Left renal pelvis (tissue), 4 donors: ENCODE measurements at regions not wholly inside any gene's neighbourhood (a gene's known extent, or its start where the extent isn't known, plus 50 kb on each side); places are given as distances from the start of the nearest gene placed in this dataset.
"Not testable (repeated sequence)": the region's sequence is repeated elsewhere in the genome, so short reads cannot be mapped to it uniquely, and the experiment has no call there.

ENCODE experiments used
- DNase-seq, 4 donors: peaks; one replicate each; pipeline ENCODE4 v3.0.0-alpha.2; 2013; ENCODE audit warnings: low read depth in 4 of 4, low spot score in 3 of 4

DNA sequence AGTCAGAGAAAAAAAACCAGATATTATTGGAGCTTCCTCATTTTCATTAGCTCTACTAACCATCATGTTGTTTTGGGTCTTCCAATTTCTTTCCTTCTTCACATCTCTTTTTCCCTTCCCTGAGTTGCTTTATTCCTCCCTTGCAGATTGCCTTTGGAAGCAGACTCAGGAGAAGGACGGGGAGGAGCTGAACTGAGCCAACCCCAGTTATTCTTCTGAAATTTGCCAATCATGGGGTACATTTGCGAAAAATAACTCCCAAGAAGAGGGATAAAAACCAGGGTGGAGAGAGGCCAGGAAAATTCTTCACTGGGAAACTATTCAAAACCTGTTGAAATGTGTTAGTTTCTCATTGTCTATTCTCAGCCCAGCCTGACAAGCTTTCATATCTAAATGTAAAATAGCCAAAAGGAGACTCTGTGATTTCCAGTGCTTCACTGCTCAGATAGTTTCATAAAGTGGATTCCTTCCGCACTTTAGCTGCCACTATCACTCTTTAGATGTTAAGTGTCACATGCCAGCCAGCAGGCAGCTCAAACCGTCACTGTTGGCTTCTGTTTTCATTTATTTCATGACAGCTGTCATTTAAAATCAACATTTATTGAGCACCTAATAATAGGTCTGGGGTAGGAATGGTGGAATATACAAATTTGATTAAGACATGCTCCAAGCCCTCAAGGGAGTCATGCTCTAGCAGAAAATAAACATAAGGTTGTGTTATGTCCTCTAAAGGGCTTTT is 204.5 kb downstream of the SREK1 start:
- DNase-seq = no peak

DNA sequence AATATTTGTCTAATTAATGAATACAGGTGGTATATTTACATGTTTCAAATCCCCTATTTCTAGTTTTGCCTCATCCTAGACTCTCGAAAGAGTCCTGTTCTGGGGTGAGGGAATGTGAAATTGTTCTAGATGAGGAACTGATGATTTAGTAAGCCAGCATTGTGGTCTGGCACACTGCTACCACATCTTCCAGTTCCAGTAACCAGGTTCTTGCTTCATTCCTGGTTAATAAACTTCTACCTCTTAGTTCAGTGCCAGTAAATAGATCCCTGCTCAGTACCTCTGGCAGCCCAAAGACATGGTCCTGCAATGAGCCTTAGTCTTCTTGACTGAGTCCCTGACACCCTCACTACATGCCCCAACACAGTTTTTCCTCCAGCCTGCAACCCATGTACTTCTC is 207.7 kb downstream of the SREK1 start:
- no peak for DNase-seq

DNA sequence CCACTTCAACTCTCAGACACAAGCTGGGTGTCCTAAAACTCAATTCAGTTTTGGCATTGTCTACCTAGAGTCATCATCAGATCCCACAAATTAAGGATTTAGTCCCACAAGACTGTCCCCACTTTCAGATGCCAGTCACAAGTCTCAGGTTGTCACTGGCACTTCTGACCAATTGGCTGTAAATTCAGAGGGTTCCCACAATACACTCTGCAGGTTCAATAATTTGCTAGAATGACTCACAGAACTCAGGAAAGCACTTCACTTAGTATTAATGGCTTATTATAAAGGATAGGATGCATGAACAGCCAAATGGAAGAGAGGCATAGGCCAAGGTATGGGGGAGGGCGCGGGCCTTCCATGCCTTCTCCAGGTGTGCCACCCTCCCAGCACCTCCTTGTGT is 209.1 kb downstream of the SREK1 start:
- DNase-seq = no peak

DNA sequence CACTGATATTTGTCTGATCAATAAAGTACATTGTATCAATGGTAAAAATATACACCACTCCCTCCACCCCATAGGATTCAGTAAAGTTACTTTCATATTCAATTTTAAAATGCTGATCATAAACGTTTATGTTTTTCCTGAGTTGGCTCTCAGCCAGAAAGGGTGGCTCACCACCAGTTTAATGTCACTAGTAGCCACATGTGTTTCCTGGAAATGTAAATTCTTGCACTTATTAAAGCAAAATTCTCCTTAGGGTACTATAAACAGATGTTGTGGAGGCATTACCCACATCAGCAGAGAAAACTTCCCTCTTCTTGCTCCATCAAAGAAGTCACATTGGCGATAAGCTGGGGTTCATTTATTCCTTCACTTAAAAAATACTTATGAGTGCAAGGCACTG is 210.3 kb downstream of the SREK1 start:
- no peak for DNase-seq

DNA sequence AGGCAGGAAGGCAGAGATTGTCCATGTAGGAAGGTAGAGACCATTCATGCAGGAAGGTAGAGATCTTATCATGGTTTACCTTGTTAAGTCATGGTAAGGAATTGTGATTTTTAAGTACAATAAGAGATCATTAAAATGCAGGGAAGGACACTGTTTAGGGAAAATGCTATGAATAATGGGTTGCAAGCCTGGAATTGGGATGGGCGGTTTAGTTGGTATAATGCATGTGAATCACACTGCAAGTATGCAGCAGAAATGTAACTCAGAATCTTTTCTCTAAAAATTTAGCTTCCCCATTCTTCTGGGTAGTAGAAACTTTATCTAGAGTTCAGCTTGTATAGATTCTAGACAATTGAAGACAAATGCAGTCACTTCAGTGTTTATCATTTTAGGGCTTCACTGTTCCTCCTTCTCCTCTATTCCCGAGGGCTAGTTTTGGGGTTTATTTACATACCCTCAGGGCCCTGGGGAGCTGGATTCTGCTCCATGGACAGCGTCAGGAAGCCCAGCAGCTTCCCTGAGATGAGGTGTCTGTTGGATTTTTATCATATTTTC is 212.0 kb downstream of the SREK1 start:
- no peak for DNase-seq

DNA sequence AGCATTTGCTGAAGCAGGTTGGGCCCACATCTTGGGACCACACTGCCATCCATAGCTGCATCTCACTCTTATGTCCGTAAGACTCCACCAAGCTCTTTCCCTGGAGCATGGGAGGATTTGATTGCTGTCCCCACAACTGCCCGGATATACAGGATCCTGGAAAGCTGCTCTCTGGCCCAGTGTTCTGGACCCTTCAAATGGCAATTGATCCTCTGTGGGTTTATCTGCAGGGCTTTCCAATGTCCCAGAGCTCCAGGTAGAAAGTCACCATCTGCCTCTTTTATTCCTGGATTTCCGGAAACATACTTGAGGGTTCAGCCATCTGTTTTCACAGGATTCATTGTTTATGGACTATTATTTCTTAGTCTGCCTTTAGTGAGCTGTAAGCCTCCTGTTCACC is 214.6 kb downstream of the SREK1 start:
- DNase-seq = no peak

DNA sequence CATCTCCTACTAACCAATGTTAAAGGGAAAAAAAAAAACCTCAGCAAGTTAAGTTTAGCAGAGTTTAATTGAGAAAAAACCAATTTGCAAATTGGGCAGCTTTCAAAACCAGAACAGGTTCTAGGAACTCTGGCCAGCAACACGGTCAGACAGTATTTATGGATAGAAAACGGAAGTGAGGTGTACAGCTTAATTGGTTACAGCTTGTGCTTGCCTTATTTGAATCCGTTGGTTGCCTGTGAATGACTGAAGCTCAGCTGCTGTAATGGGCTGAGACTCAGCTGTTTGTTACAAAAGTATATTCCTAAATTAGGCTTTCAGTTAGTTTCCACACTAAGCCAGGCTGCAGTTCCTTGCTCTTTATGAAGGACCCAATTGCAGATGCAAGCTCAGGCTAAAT is 217.0 kb downstream of the SREK1 start:
- no peak for DNase-seq

DNA sequence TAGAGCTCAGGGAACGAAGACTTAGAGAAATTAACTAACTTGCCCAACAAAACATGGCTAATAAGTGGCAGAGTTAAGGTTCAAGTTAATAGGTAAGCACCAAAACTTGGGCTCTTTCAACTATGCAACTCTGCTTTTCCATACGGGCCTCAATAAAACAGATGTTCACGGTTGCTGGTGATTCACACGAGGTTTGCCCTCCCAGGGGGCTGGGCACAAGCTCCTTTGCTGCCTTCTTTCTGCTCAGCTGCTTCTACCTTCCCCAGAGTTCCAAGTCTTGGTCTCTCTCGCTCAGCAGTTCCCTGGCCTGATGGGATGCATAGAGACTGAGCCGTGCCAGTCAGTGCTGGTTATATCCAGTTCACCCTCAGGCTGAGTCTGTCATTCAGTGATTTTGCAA is 217.9 kb downstream of the SREK1 start:
- DNase-seq = peak in 1 of 4 donors; percentile 12

DNA sequence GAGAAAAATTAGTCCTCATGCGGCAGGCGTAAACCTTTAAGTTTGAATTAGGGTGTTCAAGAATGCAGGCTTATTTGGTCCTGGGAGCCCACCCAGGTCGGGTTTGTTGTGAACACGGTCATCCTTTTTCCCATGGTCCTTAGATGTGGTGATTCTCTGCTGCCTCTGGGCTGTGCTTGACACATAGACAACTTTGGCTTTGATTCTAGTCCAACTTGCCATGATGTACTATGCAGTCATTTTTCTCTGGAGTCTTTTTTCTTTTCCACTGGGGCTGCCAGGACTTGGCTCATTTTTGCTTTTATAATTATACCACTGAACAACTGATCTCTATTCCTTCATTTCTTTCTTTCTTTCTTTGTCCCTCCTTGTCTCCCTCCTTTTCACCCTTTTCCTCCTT is 218.6 kb downstream of the SREK1 start:
- DNase-seq = no peak

DNA sequence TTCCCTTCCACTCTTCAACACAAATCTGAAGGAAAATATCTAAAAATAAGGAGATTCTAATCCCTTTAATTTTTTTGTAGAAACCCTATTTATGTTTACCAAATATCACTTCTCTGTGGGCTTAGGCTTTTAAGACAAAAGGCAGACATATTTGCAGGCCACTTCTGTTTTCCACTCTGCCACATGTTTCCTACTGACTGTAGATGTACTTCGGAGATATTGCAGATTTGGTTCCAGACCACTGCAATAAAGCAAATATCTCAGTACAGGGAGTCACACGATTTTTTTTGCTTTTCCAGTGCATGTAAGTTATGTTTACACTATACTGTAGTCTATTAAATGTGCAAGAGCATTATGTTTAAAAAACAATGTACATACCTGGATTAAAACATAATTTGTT is 219.0 kb downstream of the SREK1 start:
- no peak for DNase-seq

DNA sequence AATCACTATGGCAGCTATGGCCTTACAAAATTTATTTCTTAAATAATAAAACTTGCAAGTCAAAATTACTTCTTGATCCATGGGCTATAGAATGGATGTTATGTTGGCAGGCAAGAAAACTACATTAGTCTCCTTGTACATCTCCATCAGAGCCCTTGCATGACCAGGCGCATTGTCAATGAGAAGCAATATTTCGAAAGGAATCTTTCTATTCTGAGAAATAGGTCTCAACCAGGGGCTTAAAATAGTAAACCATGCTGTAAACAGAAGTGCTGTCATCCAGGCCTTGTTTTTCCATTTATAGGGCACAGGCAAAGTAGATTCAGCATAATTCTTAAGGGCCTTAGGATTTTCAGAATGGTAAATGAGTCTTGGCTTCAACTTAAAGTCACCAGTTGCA is 220.1 kb downstream of the SREK1 start:
- no peak for DNase-seq

DNA sequence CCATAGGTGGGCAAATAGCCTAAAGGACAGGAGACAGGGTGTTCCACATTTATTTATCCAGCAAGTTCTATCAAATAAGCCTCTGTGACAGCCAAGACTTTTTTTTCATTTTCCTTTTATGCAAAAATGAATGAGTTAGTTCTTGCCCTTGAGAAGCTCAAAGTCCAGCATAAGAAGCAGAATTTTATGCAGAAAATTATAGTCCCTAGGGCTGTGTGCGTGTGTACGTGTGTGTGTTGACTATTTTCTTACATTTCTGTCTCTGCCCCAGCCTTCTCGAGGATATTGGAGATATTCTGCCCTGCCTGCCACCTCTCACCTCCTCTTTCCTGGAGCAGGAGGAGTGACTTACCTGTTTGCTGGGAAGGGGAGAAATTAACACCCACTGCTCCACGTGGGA is 221.9 kb downstream of the SREK1 start:
- DNase-seq = no peak

DNA sequence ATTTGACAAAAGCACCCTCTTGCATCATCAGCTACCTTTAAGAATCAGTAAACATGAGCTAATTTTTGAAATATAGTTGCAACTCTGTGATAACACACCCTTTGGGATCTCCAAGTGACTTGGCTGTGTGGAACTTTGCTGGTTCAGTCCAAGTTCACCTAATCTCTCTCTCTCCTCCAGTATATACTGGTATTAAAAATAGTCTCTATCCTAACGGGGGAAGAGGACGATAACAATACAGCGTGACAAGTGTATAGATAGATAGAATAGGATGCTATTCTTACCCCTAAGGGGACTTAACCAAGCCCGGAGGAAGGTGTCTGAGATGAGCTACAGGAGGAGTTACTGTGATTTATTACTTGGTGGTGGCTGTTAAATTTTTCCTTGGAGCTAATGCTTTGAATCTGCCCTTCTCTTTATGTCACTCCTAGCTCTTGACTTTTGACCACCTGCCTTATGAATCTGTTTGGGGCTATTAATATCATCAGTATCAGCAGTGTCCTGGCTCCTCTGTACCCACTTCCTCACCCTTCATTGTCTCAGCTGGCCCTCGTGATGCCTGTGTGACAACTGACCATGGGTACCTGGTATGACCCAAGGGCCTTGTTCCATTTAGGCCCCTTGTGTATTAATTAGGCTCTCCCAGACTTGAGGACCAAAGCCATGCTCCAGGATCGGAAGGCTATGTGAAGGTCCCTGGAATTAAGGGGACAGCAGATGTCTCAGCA is 223.9 kb downstream of the SREK1 start:
- DNase-seq = no peak

DNA sequence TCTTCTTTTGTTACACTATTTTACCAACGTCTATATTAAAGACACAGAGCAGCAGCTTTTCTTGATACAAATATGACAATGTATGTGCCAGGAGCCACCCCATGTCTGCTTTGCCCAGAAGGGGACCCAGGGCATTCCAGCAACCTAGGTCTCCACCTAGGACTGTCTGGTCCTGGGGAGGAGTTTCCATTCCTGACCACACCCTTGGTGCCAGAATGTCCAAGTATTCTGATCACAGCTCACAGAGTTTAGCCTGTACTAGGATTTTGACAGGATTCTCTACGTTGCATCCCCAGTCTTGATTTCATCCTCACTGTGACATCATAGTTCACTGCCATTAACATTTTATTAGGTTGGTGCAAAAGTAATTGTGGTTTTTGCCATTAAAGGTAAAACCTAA is 224.7 kb downstream of the SREK1 start:
- DNase-seq = no peak

DNA sequence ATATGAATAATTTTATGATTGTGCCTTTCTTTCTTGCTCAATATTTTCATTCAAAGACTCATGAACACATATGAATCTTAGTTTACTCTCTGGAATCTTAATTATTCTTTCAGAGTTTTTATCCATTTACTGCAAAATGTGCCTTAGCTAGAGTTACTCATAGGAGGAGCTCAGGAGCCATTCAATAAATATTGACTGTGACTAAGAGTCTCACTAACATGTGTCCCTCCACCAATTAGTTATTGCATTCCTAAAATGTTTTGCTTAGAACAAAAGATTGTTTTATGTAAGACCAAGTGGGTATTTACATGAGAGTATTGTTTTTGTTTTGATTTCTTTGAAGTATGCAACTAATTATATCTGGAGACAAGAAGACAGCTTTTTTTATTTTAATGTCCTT is 218.4 kb upstream of the MAST4 start:
- no peak for DNase-seq

DNA sequence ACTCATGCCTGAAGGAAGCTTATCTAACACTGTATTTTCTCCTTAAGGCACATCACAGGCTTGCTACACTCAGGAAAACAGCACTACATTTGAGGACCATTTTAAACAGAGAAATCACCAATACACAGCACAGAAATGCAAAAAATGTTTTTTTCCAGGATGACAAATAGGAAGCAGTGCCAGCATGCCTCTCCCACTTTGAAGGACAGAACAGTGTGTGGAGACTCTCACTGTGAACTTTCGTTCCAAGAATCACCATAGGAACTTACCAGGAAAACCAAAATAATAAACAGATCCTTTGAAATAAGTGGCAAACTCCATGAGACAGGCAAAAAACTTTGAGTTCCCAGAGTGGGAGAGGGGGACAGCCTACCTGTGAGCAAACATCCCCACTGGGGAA is 217.8 kb upstream of the MAST4 start:
- DNase-seq = no peak

DNA sequence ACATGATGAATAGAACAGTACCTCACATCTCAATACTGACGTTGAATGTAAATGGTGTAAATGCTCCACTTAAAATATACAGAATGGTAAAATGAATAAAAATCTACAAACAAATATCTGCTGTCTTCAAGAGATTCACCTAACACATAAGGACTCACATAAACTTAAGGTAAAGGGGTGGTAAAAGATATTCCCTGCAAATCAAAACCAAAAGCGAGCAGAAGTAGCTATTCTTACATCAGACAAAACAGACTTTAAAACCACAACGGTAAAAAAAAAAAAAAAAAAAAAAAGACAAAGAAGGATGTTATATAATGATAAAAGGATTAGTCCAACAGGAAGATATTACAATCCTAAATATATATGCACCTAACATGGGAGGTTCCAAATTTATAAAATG is 214.0 kb upstream of the MAST4 start:
- no peak for DNase-seq

DNA sequence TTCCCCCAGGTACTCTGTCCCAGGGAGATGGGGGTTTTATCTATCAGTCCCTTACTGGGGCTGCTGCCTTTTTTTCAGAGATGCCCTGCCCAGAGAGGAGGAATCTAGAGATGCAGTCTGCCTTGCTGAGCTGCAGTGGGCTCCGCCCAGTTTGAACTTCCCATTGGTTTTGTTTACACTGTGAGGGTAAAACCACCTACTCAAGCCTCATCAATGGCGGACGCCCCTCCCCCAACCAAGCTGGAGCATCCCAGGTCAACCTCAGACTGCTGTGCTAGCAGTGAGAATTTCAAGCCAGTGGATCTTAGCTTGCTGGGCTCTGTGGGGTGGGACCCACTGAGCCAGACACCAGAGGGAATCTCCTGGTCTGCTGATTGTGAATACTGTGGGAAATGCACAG is 191.0 kb upstream of the MAST4 start:
- not testable (repeated sequence) for DNase-seq

DNA sequence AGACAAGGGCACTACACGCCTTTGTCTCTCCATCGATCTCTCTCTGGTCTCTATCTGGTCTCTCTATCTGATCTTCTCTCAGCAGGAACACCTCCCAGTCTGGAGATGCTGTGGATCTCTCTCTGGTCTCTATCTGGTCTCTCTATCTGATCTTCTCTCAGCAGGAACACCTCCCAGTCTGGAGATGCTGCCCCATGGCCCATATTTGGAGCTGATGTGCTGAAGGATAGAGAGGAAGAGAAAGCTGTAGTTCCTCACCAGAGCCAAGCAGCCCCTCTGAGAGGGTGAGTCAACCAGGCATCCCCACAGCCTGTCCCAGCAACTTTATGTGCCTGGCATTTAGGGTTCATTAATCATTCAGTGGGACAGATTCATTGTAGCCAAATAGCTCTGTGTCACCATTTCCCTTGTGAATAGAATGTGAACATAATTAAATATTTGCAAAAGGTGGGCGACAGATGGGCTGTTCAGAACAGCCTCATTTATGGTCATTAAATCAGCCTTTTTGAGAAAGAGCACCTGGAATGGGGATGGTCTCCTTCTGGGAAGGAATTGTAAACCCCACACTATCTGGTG is 189.3 kb upstream of the MAST4 start:
- peak in 1 of 4 donors; percentile 24 for DNase-seq

DNA sequence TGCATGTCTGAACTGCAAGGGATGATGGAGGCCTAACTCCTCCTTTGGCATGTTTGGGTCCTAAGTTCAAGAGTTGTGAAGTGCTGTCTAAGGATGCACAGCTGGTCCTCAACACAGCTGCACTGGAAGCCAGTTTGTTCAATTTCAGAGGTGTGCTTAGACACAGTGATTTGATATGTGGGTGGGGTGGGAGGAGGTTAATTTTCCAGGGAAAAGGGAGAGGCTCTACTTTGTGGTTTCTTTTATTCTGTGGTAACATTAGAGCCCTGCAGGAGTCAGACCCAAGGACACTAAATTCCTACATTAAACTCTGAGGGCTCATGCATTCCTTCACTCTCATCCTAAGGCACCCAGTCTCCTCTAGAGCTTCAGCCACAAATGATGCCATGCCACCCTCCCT is 188.4 kb upstream of the MAST4 start:
- DNase-seq = no peak

DNA sequence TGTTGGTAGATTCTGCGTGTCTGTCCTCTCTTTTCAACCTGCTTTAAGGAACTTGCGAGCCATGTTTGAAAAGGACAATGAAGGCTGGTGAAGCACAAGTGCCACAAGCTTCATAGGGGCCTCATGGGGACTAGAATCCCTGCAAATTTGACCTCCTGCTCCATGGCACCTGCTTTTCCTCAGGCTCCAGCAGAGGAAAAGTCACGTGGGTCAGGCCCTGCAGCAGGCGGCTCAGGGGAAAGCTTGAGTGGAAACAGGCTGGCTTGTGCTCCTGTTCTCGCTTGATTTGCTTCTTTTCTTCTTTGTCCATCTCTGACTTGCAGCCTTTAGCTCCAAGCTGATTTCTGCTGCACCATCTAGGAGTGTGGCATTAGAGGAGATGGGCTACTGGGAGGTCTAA is 187.6 kb upstream of the MAST4 start:
- DNase-seq = no peak

DNA sequence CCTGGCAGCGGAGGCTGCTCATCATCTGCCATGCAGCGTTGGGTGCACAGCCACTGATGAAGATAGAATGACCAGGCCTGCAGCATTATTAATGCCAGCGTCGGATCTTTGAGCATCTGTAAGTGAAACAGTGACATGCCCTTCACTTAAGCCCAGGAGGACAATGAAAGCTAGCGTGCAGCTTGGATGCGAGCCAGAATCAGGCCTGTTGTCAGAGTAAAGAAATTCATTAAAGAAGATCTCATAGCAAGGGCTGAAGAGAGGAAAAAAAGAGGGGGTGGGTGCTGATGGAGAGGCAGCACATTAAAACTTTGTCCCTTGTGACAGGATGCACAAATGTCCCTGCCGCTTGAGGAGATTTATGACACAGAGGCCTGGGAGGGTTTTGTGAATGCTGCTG is 186.1 kb upstream of the MAST4 start:
- peak in 1 of 4 donors; percentile 11 for DNase-seq
